GM23338 (cell line): ENCODE measurements at regions not wholly inside any gene's neighbourhood (a gene's known extent, or its start where the extent isn't known, plus 50 kb on each side); places are given as distances from the start of the nearest gene placed in this dataset.

Experiments
- CREB1 ChIP-seq: fragments of 250-450 bp; sonication (Bioruptor Pico); IDR thresholded peaks from 2 replicates; pipeline ENCODE4 v1.5.0; 2020; ENCODE audit warnings: low read depth, mild to moderate bottlenecking, moderate library complexity
- CTCF ChIP-seq, 2 experiments: fragments of 200-600 bp in 1 of 2; sonication (generic) in 1 of 2; conservative IDR thresholded peaks; 2 replicates each; pipeline versions ENCODE4 v1.5.1 to v1.6.1; 2016 to 2017; ENCODE audit warnings: antibody characterized with exemption in 2 of 2, low read depth in 2 of 2, mild to moderate bottlenecking in 2 of 2, moderate library complexity in 1 of 2

DNA sequence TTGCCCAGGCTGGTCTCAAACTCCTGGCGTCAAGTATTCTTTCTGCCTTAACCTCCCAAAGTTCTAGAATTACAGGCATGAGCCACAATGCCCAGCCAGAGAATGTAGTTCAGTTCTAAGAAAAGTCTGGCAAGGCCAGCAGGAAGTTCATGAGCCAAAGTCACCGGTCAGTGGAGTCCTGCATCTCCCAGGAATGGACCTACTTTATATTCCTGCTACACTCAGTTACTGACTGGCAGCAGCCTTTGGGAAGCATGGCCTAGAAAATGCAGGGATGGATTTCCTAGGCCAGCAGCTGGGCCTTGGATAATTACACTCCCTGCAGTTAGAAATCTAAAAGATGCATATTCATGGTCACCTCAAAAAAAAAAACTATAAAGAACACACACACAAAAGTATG is 135.7 kb downstream of the CAAP1 start:
- TF ChIP-seq CTCF (conservative IDR thresholded peaks at IDR 0.05; ENCODE audit: low read depth in 2 of 2), result no peak
- no peak for TF ChIP-seq CREB1
